GM23338 (cell line): ENCODE measurements at regions not wholly inside any gene's neighbourhood (a gene's known extent, or its start where the extent isn't known, plus 50 kb on each side); places are given as distances from the start of the nearest gene placed in this dataset.

Experiments used
- ATAC-seq: fragments of 200-7000 bp; cut with Tn5 transposase; 3 replicates; pipeline ENCODE4 v1.9.1; 2020
- DNase-seq: peaks from one replicate; pipeline ENCODE4 v3.0.0-alpha.2; 2015; ENCODE audit warnings: low spot score
- H2AFZ ChIP-seq: fragments of 200-600 bp; sonication (generic); 2 replicates; pipeline ENCODE4 v1.8.0; 2016; ENCODE audit warnings: antibody characterized with exemption, mild to moderate bottlenecking, moderate library complexity
- H3F3A ChIP-seq: fragments of 200-600 bp; sonication (generic); replicated peaks from 2 replicates; pipeline ENCODE4 v1.8.0; 2017; ENCODE audit warnings: antibody characterized with exemption, mixed run types, low read depth
- H3K27ac ChIP-seq: fragments of 200-600 bp; sonication (generic); 2 replicates; pipeline ENCODE4 v1.6.1; 2016; ENCODE audit warnings: low read depth
- H3K27me3 ChIP-seq: fragments of 200-600 bp; sonication (generic); 2 replicates; pipeline ENCODE4 v1.8.0; 2016; ENCODE audit warnings: mild to moderate bottlenecking, mixed run types, moderate library complexity; ENCODE audit not compliant: insufficient read depth
- H3K36me3 ChIP-seq: fragments of 200-600 bp; sonication (generic); 2 replicates; pipeline ENCODE4 v1.8.0; 2016; ENCODE audit warnings: mild to moderate bottlenecking; ENCODE audit not compliant: insufficient read depth
- H3K4me1 ChIP-seq: fragments of 200-600 bp; sonication (generic); 2 replicates; pipeline ENCODE4 v1.8.0; 2016; ENCODE audit warnings: mild to moderate bottlenecking, moderate library complexity; ENCODE audit not compliant: insufficient read depth
- H3K4me2 ChIP-seq: fragments of 200-600 bp; sonication (generic); 2 replicates; pipeline ENCODE4 v1.7.1; 2017; ENCODE audit warnings: mixed run types
- H3K4me3 ChIP-seq: fragments of 200-600 bp; sonication (generic); 2 replicates; pipeline ENCODE4 v1.6.1; 2016; ENCODE audit warnings: mixed run types
- H3K79me2 ChIP-seq: fragments of 200-600 bp; sonication (generic); replicated peaks from 2 replicates; pipeline ENCODE4 v1.8.0; 2017; ENCODE audit warnings: mild to moderate bottlenecking; ENCODE audit not compliant: insufficient read depth
- H3K9me2 ChIP-seq: fragments of 200-600 bp; sonication (generic); 2 replicates; pipeline ENCODE4 v1.8.0; 2017; ENCODE audit not compliant: insufficient read depth
- H4K20me1 ChIP-seq: fragments of 200-600 bp; sonication (generic); replicated peaks from 2 replicates; pipeline ENCODE4 v1.8.0; 2017; ENCODE audit warnings: mild to moderate bottlenecking; ENCODE audit not compliant: insufficient read depth
- H3K27ac Mint-ChIP-seq: 2 replicates; pipeline ENCODE4 v1.8.0; 2020; ENCODE audit warnings: inconsistent platforms, mild to moderate bottlenecking, moderate library complexity, mixed read lengths
- H3K27me3 Mint-ChIP-seq: 3 replicates; pipeline ENCODE4 v1.8.0; 2022; ENCODE audit warnings: low read depth, mild to moderate bottlenecking, moderate library complexity, mixed read lengths, inconsistent platforms; ENCODE audit not compliant: insufficient read depth, poor library complexity
- H3K36me3 Mint-ChIP-seq: 3 replicates; pipeline ENCODE4 v1.8.0; 2021; ENCODE audit warnings: low read depth, mild to moderate bottlenecking, inconsistent platforms, moderate library complexity, mixed read lengths
- H3K4me1 Mint-ChIP-seq: 3 replicates; pipeline ENCODE4 v1.8.0; 2020; ENCODE audit warnings: mild to moderate bottlenecking, inconsistent platforms, mixed read lengths
- H3K4me3 Mint-ChIP-seq: 3 replicates; pipeline ENCODE4 v1.8.0; 2021; ENCODE audit warnings: moderate library complexity, mild to moderate bottlenecking, inconsistent platforms, mixed read lengths
- H3K9me3 Mint-ChIP-seq: 3 replicates; pipeline ENCODE4 v1.8.0; 2020; ENCODE audit warnings: moderate library complexity, mild to moderate bottlenecking, inconsistent platforms, mixed read lengths
- CREB1 ChIP-seq: fragments of 250-450 bp; sonication (Bioruptor Pico); IDR thresholded peaks from 2 replicates; pipeline ENCODE4 v1.5.0; 2020; ENCODE audit warnings: low read depth, mild to moderate bottlenecking, moderate library complexity
- CTCF ChIP-seq, 2 experiments: fragments of 200-600 bp in 1 of 2; sonication (generic) in 1 of 2; conservative IDR thresholded peaks; 2 replicates each; pipeline versions ENCODE4 v1.5.1 to v1.6.1; 2016 to 2017; ENCODE audit warnings: antibody characterized with exemption in 2 of 2, low read depth in 2 of 2, mild to moderate bottlenecking in 2 of 2, moderate library complexity in 1 of 2
- ETS1 ChIP-seq: IDR thresholded peaks from 2 replicates; pipeline ENCODE4 v1.6.1; 2016; ENCODE audit warnings: antibody characterized with exemption
- EZH2 ChIP-seq: fragments of 200-600 bp; sonication (generic); IDR thresholded peaks from one replicate; pipeline ENCODE4 v1.8.0; 2017; ENCODE audit warnings: antibody characterized with exemption, mild to moderate bottlenecking, low read depth; ENCODE audit not compliant: unreplicated experiment
- EZH2phosphoT487 ChIP-seq: fragments of 200-600 bp; sonication (generic); IDR thresholded peaks from one replicate; pipeline ENCODE4 v1.8.1; 2018; ENCODE audit warnings: antibody characterized with exemption; ENCODE audit not compliant: unreplicated experiment
- JUNB ChIP-seq: IDR thresholded peaks from one replicate; pipeline ENCODE4 v1.6.1; 2016; ENCODE audit warnings: antibody characterized with exemption; ENCODE audit not compliant: unreplicated experiment
- NANOG ChIP-seq: IDR thresholded peaks from 2 replicates; pipeline ENCODE4 v1.6.1; 2016; ENCODE audit warnings: antibody characterized with exemption, borderline replicate concordance
- POLR2AphosphoS5 ChIP-seq: IDR thresholded peaks from 2 replicates; pipeline ENCODE4 v1.6.1; 2016; ENCODE audit warnings: antibody characterized with exemption, low read depth
- REST ChIP-seq: IDR thresholded peaks from one replicate; pipeline ENCODE4 v1.6.1; 2018; ENCODE audit warnings: antibody characterized with exemption; ENCODE audit not compliant: unreplicated experiment
- STAT1 ChIP-seq: IDR thresholded peaks from one replicate; pipeline ENCODE4 v1.6.1; 2016; ENCODE audit warnings: antibody characterized with exemption; ENCODE audit not compliant: unreplicated experiment
- ZNF114 ChIP-seq: fragments of 250-450 bp; sonication (Bioruptor Pico); IDR thresholded peaks from 2 replicates; pipeline ENCODE4 v1.5.0; 2020; ENCODE audit warnings: mild to moderate bottlenecking, moderate library complexity
- ZNF462 ChIP-seq: fragments of 250-450 bp; sonication (Bioruptor Pico); IDR thresholded peaks from 2 replicates; pipeline ENCODE4 v1.5.0; 2020; ENCODE audit warnings: mild to moderate bottlenecking, moderate library complexity

- Histone ChIP-seq H3F3A (no peaks in the 10 kb centered on the region), H4K20me1 (no peaks in the 10 kb centered on the region), H3K36me3 (no peaks in the 10 kb centered on the region), H3K4me1 (no peaks in the 10 kb centered on the region), H3K4me2 (no peak overlapping the region), H3K9me2 (no peaks in the 10 kb centered on the region), H2AFZ (no peak overlapping the region), H3K4me3 (no peak overlapping the region), H3K27me3 (no peaks in the 10 kb centered on the region), H3K79me2 (no peaks in the 10 kb centered on the region), H3K27ac (no peak overlapping the region)
- no peaks in the 10 kb centered on the region; the same call in 2 of the 3 replicates for H3K9me3 Mint-ChIP-seq
- ATAC-seq: no peak
- no peaks in the 10 kb centered on the region for H3K4me1 Mint-ChIP-seq
- H3K4me3 Mint-ChIP-seq: no peak overlapping the region
- no peak for DNase-seq
- TF ChIP-seq EZH2phosphoT487: no peak
- no peak for TF ChIP-seq EZH2
- no peak for TF ChIP-seq NANOG
- no peak for TF ChIP-seq ZNF462 (CRISPR knock-in tag)
- no peak for TF ChIP-seq ETS1
- TF ChIP-seq JUNB: no peak
- no peak for TF ChIP-seq CTCF (conservative IDR thresholded peaks at IDR 0.05; ENCODE audit: low read depth in 2 of 2)
- TF ChIP-seq REST: no peak
- TF ChIP-seq STAT1: no peak
- no peak for TF ChIP-seq ZNF114 (CRISPR knock-in tag)
- TF ChIP-seq CREB1 (CRISPR knock-in tag): no peak
- no peak for TF ChIP-seq POLR2AphosphoS5
- peaks cover 3% of the 10 kb centered on the region; the same call in 1 of the 3 replicates for H3K36me3 Mint-ChIP-seq
- H3K27me3 Mint-ChIP-seq: no peaks in the 10 kb centered on the region
- H3K27ac Mint-ChIP-seq: no peak overlapping the region
Observed at GRCh38 chr7:109282726-109283125, 713.1 kb downstream of the DNAJB9 start.
